ENCODE measurements at regions not wholly inside any gene's neighbourhood (a gene's known extent, or its start where the extent isn't known, plus 50 kb on each side); places are given as distances from the start of the nearest gene placed in this dataset.

DNA sequence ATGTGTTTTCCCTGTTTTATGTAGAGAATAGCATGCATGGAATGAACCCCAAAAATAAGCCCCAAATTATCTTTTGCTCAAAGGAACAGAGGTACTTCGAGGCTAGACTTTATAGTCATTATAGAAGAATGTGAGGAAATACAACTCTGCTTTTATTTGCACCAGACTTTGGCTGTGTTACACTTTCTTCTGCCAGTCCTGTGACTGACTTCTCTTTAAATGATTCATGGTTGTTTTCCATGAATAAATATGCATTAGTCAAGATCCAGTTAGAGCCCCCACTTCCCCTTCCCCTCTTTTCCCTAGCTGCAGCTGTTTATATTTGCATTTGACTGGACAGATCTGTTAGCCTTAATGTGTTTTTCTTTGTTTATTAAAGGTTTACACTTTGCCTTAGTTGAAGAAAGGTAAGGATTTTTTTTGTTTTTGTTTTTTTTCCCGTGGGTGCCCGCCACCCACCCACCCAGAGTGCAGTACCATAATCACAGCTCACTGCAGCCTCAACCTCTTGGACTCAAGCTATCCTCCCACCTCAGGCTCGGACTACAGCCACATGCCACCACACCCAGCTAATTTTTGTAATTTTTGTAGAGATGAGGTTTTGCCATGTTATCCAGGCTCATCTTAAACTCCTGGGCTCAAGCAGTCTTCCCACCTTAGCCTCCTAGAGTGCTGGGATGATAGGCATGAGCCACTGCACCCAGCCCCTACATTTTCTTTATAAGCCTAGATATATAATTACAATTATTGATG lies 152.6 kb downstream of the CYB561 start:
- no peak for TF ChIP-seq POLR2A (IDR thresholded peaks at IDR 0.05; ENCODE audit: low read depth, low read length)
- no peak for TF ChIP-seq TAF1 (IDR thresholded peaks at IDR 0.05; ENCODE audit: low read depth, low read length)
- TF ChIP-seq POLR2AphosphoS5 (IDR thresholded peaks at IDR 0.05; ENCODE audit: low read depth, low read length): no peak
- TF ChIP-seq PAX5 (IDR thresholded peaks at IDR 0.05; ENCODE audit: insufficient read depth, low read length, severe bottlenecking): no peak
